OCI-LY7 (cell line): ENCODE measurements at regions not wholly inside any gene's neighbourhood (a gene's known extent, or its start where the extent isn't known, plus 50 kb on each side); places are given as distances from the start of the nearest gene placed in this dataset.

Source experiments
- BruUV-seq: library from RNA; stranded (reverse); fragments of 400-500 nt; replicated peaks from 2 replicates; lab custom pipeline; 2021; lab: Mats Ljungman, UMichigan
- CTCF ChIA-PET: fragments of 300-600 bp; sonication (Branson Sonifier 250); formaldehyde crosslinking; loops from one replicate; lab custom pipeline; 2022; ENCODE audit warnings: antibody characterized with exemption; ENCODE audit not compliant: unreplicated experiment; lab: Charles Lee
- POLR2A ChIA-PET: fragments of 300-600 bp; sonication (Branson Sonifier 250); formaldehyde crosslinking; loops from one replicate; lab custom pipeline; 2022; ENCODE audit warnings: antibody characterized with exemption; lab: Charles Lee
- DNase-seq: peaks from one replicate; pipeline ENCODE4 v3.0.0-alpha.2; 2015; ENCODE audit warnings: low spot score
- H2AFZ ChIP-seq: fragments of 200-600 bp; sonication (generic), shearing (Covaris generic); 2 replicates; pipeline ENCODE4 v1.6.1; 2014; ENCODE audit warnings: mild to moderate bottlenecking, antibody characterized with exemption, low read length, moderate library complexity
- H3K27ac ChIP-seq: fragments of 200-600 bp; sonication (generic); 2 replicates; pipeline ENCODE4 v1.5.1; 2014; ENCODE audit warnings: mixed run types, low read depth, mild to moderate bottlenecking, moderate library complexity, low read length, inconsistent platforms; ENCODE audit not compliant: poor library complexity, severe bottlenecking
- H3K36me3 ChIP-seq: fragments of 200-600 bp; sonication (generic); 2 replicates; pipeline ENCODE4 v1.6.1; 2014; ENCODE audit warnings: mild to moderate bottlenecking, antibody characterized with exemption, low read length, moderate library complexity, mixed read lengths; ENCODE audit not compliant: insufficient read depth
- H3K4me1 ChIP-seq: fragments of 200-600 bp; sonication (generic); 2 replicates; pipeline ENCODE4 v1.5.1; 2014; ENCODE audit warnings: mild to moderate bottlenecking, low read length; ENCODE audit not compliant: insufficient read depth, poor library complexity, severe bottlenecking
- H3K4me2 ChIP-seq: fragments of 200-600 bp; sonication (generic); 2 replicates; pipeline ENCODE4 v1.6.1; 2014; ENCODE audit warnings: mild to moderate bottlenecking, low read length
- H3K4me3 ChIP-seq: fragments of 200-600 bp; sonication (generic); 2 replicates; pipeline ENCODE4 v1.5.1; 2014; ENCODE audit warnings: mild to moderate bottlenecking, low read depth, low read length; ENCODE audit not compliant: poor library complexity, severe bottlenecking
- H3K79me2 ChIP-seq: fragments of 200-600 bp; sonication (generic); 2 replicates; pipeline ENCODE4 v1.6.1; 2016; ENCODE audit warnings: low read depth, mild to moderate bottlenecking, low read length, moderate library complexity, mixed read lengths; ENCODE audit not compliant: insufficient read depth
- H3K9me2 ChIP-seq: fragments of 200-600 bp; sonication (generic); 2 replicates; pipeline ENCODE4 v1.6.1; 2016; ENCODE audit warnings: mild to moderate bottlenecking, low read length, mixed read lengths; ENCODE audit not compliant: insufficient read depth
- H3K9me3 ChIP-seq: fragments of 200-600 bp; sonication (generic); 2 replicates; pipeline ENCODE4 v1.6.1; 2014; ENCODE audit warnings: mild to moderate bottlenecking, mixed run types, low read length, mixed read lengths
- H4K20me1 ChIP-seq: fragments of 200-600 bp; sonication (generic); 2 replicates; pipeline ENCODE4 v1.6.1; 2014; ENCODE audit warnings: mild to moderate bottlenecking, antibody characterized with exemption, low read length, moderate library complexity, mixed read lengths; ENCODE audit not compliant: insufficient read depth
- EZH2phosphoT487 ChIP-seq: fragments of 200-600 bp; sonication (generic); IDR thresholded peaks from 2 replicates; pipeline ENCODE4 v1.6.1; 2018; ENCODE audit warnings: low read depth, borderline replicate concordance, mild to moderate bottlenecking, mixed run types, antibody characterized with exemption, low read length, moderate library complexity, mixed read lengths
- intact Hi-C: fragments of 100-400 bp; cut with micrococcal nuclease; formaldehyde crosslinking; loops from one replicate; pipeline ENCODE4 v1.10.0; 2022; ENCODE audit not compliant: unreplicated experiment
- TF ChIP-seq, protein P1 (sequence below): fragments of 200-600 bp; sonication (generic); conservative IDR thresholded peaks from 2 replicates; pipeline ENCODE4 v1.5.1; 2014; ENCODE audit warnings: mild to moderate bottlenecking, antibody characterized with exemption, low read length, moderate library complexity, mixed read lengths

GRCh38 chr2:142694282-142694681 lies 183.2 kb upstream of the KYNU start:
- Histone ChIP-seq H3K9me2 (no peaks in the 10 kb centered on the region), H3K4me1 (no peaks in the 10 kb centered on the region), H3K4me3 (no peak overlapping the region), H3K9me3 (no peaks in the 10 kb centered on the region), H3K27ac (no peak overlapping the region), H3K36me3 (no peaks in the 10 kb centered on the region), H3K79me2 (no peaks in the 10 kb centered on the region), H4K20me1 (no peaks in the 10 kb centered on the region), H3K4me2 (no peak overlapping the region), H2AFZ (no peak overlapping the region)
- TF ChIP-seq, protein P1, sequence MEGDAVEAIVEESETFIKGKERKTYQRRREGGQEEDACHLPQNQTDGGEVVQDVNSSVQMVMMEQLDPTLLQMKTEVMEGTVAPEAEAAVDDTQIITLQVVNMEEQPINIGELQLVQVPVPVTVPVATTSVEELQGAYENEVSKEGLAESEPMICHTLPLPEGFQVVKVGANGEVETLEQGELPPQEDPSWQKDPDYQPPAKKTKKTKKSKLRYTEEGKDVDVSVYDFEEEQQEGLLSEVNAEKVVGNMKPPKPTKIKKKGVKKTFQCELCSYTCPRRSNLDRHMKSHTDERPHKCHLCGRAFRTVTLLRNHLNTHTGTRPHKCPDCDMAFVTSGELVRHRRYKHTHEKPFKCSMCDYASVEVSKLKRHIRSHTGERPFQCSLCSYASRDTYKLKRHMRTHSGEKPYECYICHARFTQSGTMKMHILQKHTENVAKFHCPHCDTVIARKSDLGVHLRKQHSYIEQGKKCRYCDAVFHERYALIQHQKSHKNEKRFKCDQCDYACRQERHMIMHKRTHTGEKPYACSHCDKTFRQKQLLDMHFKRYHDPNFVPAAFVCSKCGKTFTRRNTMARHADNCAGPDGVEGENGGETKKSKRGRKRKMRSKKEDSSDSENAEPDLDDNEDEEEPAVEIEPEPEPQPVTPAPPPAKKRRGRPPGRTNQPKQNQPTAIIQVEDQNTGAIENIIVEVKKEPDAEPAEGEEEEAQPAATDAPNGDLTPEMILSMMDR, result no peak
- no peak for TF ChIP-seq EZH2phosphoT487
- BruUV-seq, result no TSS peak
- ChIA-PET POLR2A (no interaction called here), CTCF (no interaction called here)
- no peak for DNase-seq
- intact Hi-C loops, result no loop called here

GRCh38 chr2:142693171-142693950 lies 184.1 kb upstream of the KYNU start:
- ChIA-PET CTCF (no interaction called here), POLR2A (no interaction called here)
- intact Hi-C loops, result no loop called here
- no peak for DNase-seq
- Histone ChIP-seq H3K4me2 (no peak overlapping the region), H3K9me2 (no peaks in the 10 kb centered on the region), H3K4me1 (no peaks in the 10 kb centered on the region), H2AFZ (no peak overlapping the region), H3K36me3 (no peaks in the 10 kb centered on the region), H3K9me3 (no peaks in the 10 kb centered on the region), H3K4me3 (no peak overlapping the region), H3K27ac (no peak overlapping the region), H3K79me2 (no peaks in the 10 kb centered on the region), H4K20me1 (no peaks in the 10 kb centered on the region)
- BruUV-seq, result no TSS peak
- no peak for TF ChIP-seq EZH2phosphoT487
- TF ChIP-seq, protein P1, result no peak
